H7 (cell line): ENCODE measurements at regions not wholly inside any gene's neighbourhood (a gene's known extent, or its start where the extent isn't known, plus 50 kb on each side); places are given as distances from the start of the nearest gene placed in this dataset.

Experiments used
- DNase-seq: peaks from one replicate; pipeline ENCODE4 v3.0.0; 2012
- H3K27me3 ChIP-seq: 2 replicates; pipeline ENCODE4 v1.6.0; 2011; ENCODE audit warnings: mild to moderate bottlenecking, low read length; ENCODE audit not compliant: control insufficient read depth, insufficient read depth
- H3K36me3 ChIP-seq: replicated peaks from 2 replicates; pipeline ENCODE4 v1.5.1; 2011; ENCODE audit warnings: low read length; ENCODE audit not compliant: control insufficient read depth, insufficient read depth
- H3K4me3 ChIP-seq: 2 replicates; pipeline ENCODE4 v1.5.1; 2011; ENCODE audit warnings: low read depth, mild to moderate bottlenecking, control low read depth, low read length, moderate library complexity; ENCODE audit not compliant: insufficient read depth

GRCh38 chr4:187919966-187920365 is 75.6 kb upstream of the ZFP42 start:
- H3K27me3 ChIP-seq: no peaks in the 10 kb centered on the region
- no peaks in the 10 kb centered on the region for H3K36me3 ChIP-seq
- H3K4me3 ChIP-seq: no peak overlapping the region
- no peak for DNase-seq

- Histone ChIP-seq H3K4me3 (no peak overlapping the region), H3K27me3 (no peaks in the 10 kb centered on the region), H3K36me3 (no peaks in the 10 kb centered on the region)
- DNase-seq: no peak
These were observed 73.5 kb upstream of the ZFP42 start for GRCh38 chr4:187921946-187922623.

GRCh38 chr4:187929024-187929423 is 66.5 kb upstream of the ZFP42 start:
- Histone ChIP-seq H3K4me3 (no peak overlapping the region), H3K27me3 (no peaks in the 10 kb centered on the region), H3K36me3 (no peaks in the 10 kb centered on the region)
- DNase-seq: peak; percentile 35

- Histone ChIP-seq H3K27me3 (no peaks in the 10 kb centered on the region), H3K36me3 (no peaks in the 10 kb centered on the region), H3K4me3 (no peak overlapping the region)
- DNase-seq: no peak
These were observed 60.8 kb upstream of the ZFP42 start for GRCh38 chr4:187934766-187935165.

GRCh38 chr4:187937557-187937956 is 58.0 kb upstream of the ZFP42 start:
- no peak overlapping the region for H3K4me3 ChIP-seq
- DNase-seq: peak; percentile 27
- no peaks in the 10 kb centered on the region for H3K27me3 ChIP-seq
- H3K36me3 ChIP-seq: no peaks in the 10 kb centered on the region

- no peak overlapping the region for H3K4me3 ChIP-seq
- DNase-seq: no peak
These were observed 55.3 kb upstream of the ZFP42 start for GRCh38 chr4:187940299-187940698.

GRCh38 chr4:187942968-187943367 is 52.6 kb upstream of the ZFP42 start:
- Histone ChIP-seq H3K36me3 (no peaks in the 10 kb centered on the region), H3K27me3 (no peaks in the 10 kb centered on the region), H3K4me3 (no peak overlapping the region)
- no peak for DNase-seq

More at GRCh38 chr4:187940299-187940698, 55.3 kb upstream of the ZFP42 start:
- no peaks in the 10 kb centered on the region for H3K27me3 ChIP-seq
- no peaks in the 10 kb centered on the region for H3K36me3 ChIP-seq

- peak; percentile 33 for DNase-seq
- H3K27me3 ChIP-seq: no peaks in the 10 kb centered on the region
- no peak overlapping the region for H3K4me3 ChIP-seq
- H3K36me3 ChIP-seq: no peaks in the 10 kb centered on the region
These were observed 51.4 kb upstream of the ZFP42 start for GRCh38 chr4:187944179-187944578.
